Breast epithelium (tissue), 4 donors: ENCODE measurements at regions not wholly inside any gene's neighbourhood (a gene's known extent, or its start where the extent isn't known, plus 50 kb on each side); places are given as distances from the start of the nearest gene placed in this dataset.

Source experiments
- DNase-seq, 2 donors: peaks; one replicate each; pipeline ENCODE4 v3.0.0-alpha.2; 2019; ENCODE audit warnings: low spot score in 2 of 2
- H3K27ac ChIP-seq, 2 donors: fragments of 200-600 bp; sonication (generic) in 1 of 2; one replicate each; pipeline ENCODE4 v1.5.1; 2016 to 2019; ENCODE audit warnings: mild to moderate bottlenecking in 1 of 2
- H3K27me3 ChIP-seq, 2 donors: fragments of 200-600 bp; sonication (generic) in 1 of 2; one replicate each; pipeline versions ENCODE4 v1.5.1 to v1.6.0; 2017 to 2019; ENCODE audit warnings: control low read depth in 1 of 2, mild to moderate bottlenecking in 1 of 2
- H3K36me3 ChIP-seq: fragments of 200-600 bp; one replicate; pipeline ENCODE4 v1.5.1; 2019
- H3K4me1 ChIP-seq, 2 donors: fragments of 200-600 bp; sonication (generic); one replicate each; pipeline ENCODE4 v1.5.1; 2016 to 2019; ENCODE audit warnings: control low read depth in 1 of 2
- H3K4me3 ChIP-seq, 3 donors: fragments of 200-600 bp; sonication (generic); 1 replicate in 2 of 3; 2 replicates in 1 of 3; pipeline ENCODE4 v1.5.1; 2016 to 2019; ENCODE audit warnings: mild to moderate bottlenecking in 3 of 3, moderate library complexity in 2 of 3
- H3K9me3 ChIP-seq, 2 donors: fragments of 200-600 bp; sonication (generic) in 1 of 2; one replicate each; pipeline ENCODE4 v1.5.1; 2016 to 2019; ENCODE audit warnings: control low read depth in 1 of 2
- CTCF ChIP-seq, 3 donors: fragments of 450-650 bp; IDR thresholded peaks; one replicate each; pipeline ENCODE4 v1.5.1; 2016 to 2017; ENCODE audit warnings: antibody characterized with exemption in 3 of 3, mild to moderate bottlenecking in 3 of 3, moderate library complexity in 3 of 3
- POLR2A ChIP-seq: fragments of 450-650 bp; IDR thresholded peaks from one replicate; pipeline ENCODE4 v1.6.1; 2016; ENCODE audit warnings: antibody characterized with exemption, mild to moderate bottlenecking, moderate library complexity
- POLR2AphosphoS5 ChIP-seq, 3 donors: sonication (generic); formaldehyde crosslinking; IDR thresholded peaks; one replicate each; pipeline ENCODE4 v1.6.1; 2017; ENCODE audit warnings: antibody characterized with exemption in 3 of 3
- intact Hi-C: fragments of 100-400 bp; cut with DNase I; formaldehyde crosslinking; loops from one replicate; pipeline ENCODE4 v1.15.1; 2023; ENCODE audit warnings: low total_unique reads

GRCh38 chr5:124309241-124309980 is 437.0 kb downstream of the ZNF608 start:
- H3K4me3 ChIP-seq: no peak overlapping the region
- no peaks in the 10 kb centered on the region for H3K4me1 ChIP-seq
- no peak overlapping the region for H3K27ac ChIP-seq
- no peak for DNase-seq
- H3K27me3 ChIP-seq: no peaks in the 10 kb centered on the region
- no peak for TF ChIP-seq POLR2A
- TF ChIP-seq CTCF (IDR thresholded peaks at IDR 0.05): no peak
- TF ChIP-seq POLR2AphosphoS5 (IDR thresholded peaks at IDR 0.05): no peak
- no peaks in the 10 kb centered on the region for H3K36me3 ChIP-seq
- no peaks in the 10 kb centered on the region for H3K9me3 ChIP-seq
- intact Hi-C loops: no loop called here

- Histone ChIP-seq H3K27me3 (no peaks in the 10 kb centered on the region), H3K36me3 (no peaks in the 10 kb centered on the region), H3K9me3 (no peaks in the 10 kb centered on the region), H3K27ac (no peak overlapping the region), H3K4me1 (no peaks in the 10 kb centered on the region), H3K4me3 (no peak overlapping the region)
- TF ChIP-seq POLR2AphosphoS5 (IDR thresholded peaks at IDR 0.05) (no peak), CTCF (IDR thresholded peaks at IDR 0.05) (no peak), POLR2A (no peak)
- intact Hi-C loops: no loop called here
- DNase-seq: no peak
Observed at GRCh38 chr5:124303366-124303765, 443.1 kb downstream of the ZNF608 start.

GRCh38 chr5:124302533-124302932 is 443.9 kb downstream of the ZNF608 start:
- Histone ChIP-seq H3K4me1 (no peaks in the 10 kb centered on the region), H3K4me3 (no peak overlapping the region), H3K9me3 (no peaks in the 10 kb centered on the region), H3K27me3 (no peaks in the 10 kb centered on the region), H3K36me3 (no peaks in the 10 kb centered on the region), H3K27ac (peak overlapping the region; percentile 1 to 33)
- TF ChIP-seq POLR2AphosphoS5 (IDR thresholded peaks at IDR 0.05): no peak
- TF ChIP-seq POLR2A: no peak
- no peak for TF ChIP-seq CTCF (IDR thresholded peaks at IDR 0.05)
- intact Hi-C loops: no loop called here
- no peak for DNase-seq

GRCh38 chr5:124301850-124302249 is 444.6 kb downstream of the ZNF608 start:
- H3K9me3 ChIP-seq: no peaks in the 10 kb centered on the region
- H3K27ac ChIP-seq: peak overlapping the region; percentile 16 to 33

More at GRCh38 chr5:124301850-124302249, 444.6 kb downstream of the ZNF608 start:
- intact Hi-C loops: no loop called here
- no peak for TF ChIP-seq CTCF (IDR thresholded peaks at IDR 0.05)
- no peaks in the 10 kb centered on the region for H3K27me3 ChIP-seq
- H3K4me1 ChIP-seq: no peaks in the 10 kb centered on the region
- no peaks in the 10 kb centered on the region for H3K36me3 ChIP-seq
- no peak for DNase-seq
- H3K4me3 ChIP-seq: no peak overlapping the region
